ENCODE measurements at regions not wholly inside any gene's neighbourhood (a gene's known extent, or its start where the extent isn't known, plus 50 kb on each side); places are given as distances from the start of the nearest gene placed in this dataset.

DNA sequence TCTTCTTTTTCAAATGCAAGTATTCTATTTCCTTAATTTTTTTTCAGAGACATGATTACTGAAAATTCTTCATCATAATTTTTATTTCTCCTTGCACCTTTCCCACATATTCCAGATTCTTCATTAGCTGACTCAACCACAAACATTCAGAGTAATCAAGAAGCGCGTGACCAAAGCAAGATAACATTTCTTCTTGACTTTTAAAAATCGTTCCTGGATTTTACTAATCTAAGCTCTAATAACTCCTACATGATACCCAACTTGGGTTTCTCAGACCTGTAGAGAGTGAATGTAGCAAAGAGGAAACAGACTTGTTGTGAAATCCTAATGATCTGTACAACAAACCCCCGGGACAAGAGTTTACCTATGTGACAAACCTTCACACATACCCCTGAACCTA lies 615.0 kb downstream of the TMA16 start:
- no peak for DNase-seq (ENCODE audit: low spot score, unreplicated experiment)
- TF ChIP-seq, protein P1, sequence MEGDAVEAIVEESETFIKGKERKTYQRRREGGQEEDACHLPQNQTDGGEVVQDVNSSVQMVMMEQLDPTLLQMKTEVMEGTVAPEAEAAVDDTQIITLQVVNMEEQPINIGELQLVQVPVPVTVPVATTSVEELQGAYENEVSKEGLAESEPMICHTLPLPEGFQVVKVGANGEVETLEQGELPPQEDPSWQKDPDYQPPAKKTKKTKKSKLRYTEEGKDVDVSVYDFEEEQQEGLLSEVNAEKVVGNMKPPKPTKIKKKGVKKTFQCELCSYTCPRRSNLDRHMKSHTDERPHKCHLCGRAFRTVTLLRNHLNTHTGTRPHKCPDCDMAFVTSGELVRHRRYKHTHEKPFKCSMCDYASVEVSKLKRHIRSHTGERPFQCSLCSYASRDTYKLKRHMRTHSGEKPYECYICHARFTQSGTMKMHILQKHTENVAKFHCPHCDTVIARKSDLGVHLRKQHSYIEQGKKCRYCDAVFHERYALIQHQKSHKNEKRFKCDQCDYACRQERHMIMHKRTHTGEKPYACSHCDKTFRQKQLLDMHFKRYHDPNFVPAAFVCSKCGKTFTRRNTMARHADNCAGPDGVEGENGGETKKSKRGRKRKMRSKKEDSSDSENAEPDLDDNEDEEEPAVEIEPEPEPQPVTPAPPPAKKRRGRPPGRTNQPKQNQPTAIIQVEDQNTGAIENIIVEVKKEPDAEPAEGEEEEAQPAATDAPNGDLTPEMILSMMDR (IDR thresholded peaks at IDR 0.05; ENCODE audit: unreplicated experiment), result no peak
- Mint-ChIP-seq H3K4me3 (ENCODE audit: low read depth) (no peak overlapping the region), H3K4me1 (ENCODE audit: low read depth) (peaks cover 3% of the 10 kb centered on the region), H3K36me3 (ENCODE audit: insufficient read depth) (no peaks in the 10 kb centered on the region), H3K27ac (peak overlapping the region; percentile 6), H3K27me3 (no peaks in the 10 kb centered on the region), H3K9me3 (ENCODE audit: low read depth) (no peaks in the 10 kb centered on the region)

DNA sequence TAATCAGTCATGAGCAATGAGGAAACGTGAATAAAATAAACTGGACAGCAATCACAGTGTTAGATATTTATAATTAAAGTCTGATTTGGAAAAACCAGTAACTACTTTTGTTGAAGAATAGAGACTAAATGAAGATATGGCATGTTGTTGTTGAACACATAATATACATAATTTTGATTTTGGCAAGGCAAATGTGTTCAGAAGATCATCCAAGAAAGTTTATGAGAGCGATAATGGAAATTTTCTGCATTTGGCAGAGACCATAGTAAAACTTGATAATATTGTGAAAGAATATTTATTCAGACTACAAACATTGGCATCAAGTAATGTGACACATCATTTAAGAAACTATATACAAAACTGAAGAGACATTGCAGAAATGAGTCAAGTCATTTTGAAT lies 620.7 kb downstream of the TMA16 start:
- DNase-seq (ENCODE audit: low spot score, unreplicated experiment), result no peak
- Mint-ChIP-seq H3K4me1 (ENCODE audit: low read depth) (no peaks in the 10 kb centered on the region), H3K36me3 (ENCODE audit: insufficient read depth) (no peaks in the 10 kb centered on the region), H3K27me3 (no peaks in the 10 kb centered on the region), H3K4me3 (ENCODE audit: low read depth) (no peak overlapping the region), H3K9me3 (ENCODE audit: low read depth) (no peaks in the 10 kb centered on the region), H3K27ac (no peak overlapping the region)
- TF ChIP-seq, protein P1 (IDR thresholded peaks at IDR 0.05; ENCODE audit: unreplicated experiment), result no peak

DNA sequence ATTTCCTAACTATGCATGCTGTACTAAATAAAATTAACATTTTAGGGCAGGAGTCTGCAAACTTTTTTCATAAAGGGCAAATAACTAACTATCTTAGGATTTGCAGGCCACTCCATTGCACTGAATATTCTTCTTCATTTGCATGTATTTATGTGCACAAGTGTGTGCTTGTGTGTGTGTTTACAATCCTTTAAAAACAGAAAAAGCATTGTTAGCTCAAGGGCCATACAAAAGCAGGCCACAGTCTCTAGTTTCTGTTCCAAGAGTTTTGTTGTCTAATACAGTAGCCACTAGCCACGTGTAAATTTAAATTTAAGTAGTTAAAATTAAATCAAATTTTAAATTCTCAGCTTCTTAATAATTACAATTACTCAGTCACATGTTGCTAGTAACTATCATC lies 621.8 kb downstream of the TMA16 start:
- no peaks in the 10 kb centered on the region for H3K36me3 Mint-ChIP-seq (ENCODE audit: insufficient read depth)
- H3K4me1 Mint-ChIP-seq (ENCODE audit: low read depth), result no peaks in the 10 kb centered on the region
- H3K27me3 Mint-ChIP-seq, result no peaks in the 10 kb centered on the region
- TF ChIP-seq, protein P1 (IDR thresholded peaks at IDR 0.05; ENCODE audit: unreplicated experiment), result no peak
- no peak for DNase-seq (ENCODE audit: low spot score, unreplicated experiment)
- no peak overlapping the region for H3K4me3 Mint-ChIP-seq (ENCODE audit: low read depth)
- no peaks in the 10 kb centered on the region for H3K9me3 Mint-ChIP-seq (ENCODE audit: low read depth)
- no peak overlapping the region for H3K27ac Mint-ChIP-seq

DNA sequence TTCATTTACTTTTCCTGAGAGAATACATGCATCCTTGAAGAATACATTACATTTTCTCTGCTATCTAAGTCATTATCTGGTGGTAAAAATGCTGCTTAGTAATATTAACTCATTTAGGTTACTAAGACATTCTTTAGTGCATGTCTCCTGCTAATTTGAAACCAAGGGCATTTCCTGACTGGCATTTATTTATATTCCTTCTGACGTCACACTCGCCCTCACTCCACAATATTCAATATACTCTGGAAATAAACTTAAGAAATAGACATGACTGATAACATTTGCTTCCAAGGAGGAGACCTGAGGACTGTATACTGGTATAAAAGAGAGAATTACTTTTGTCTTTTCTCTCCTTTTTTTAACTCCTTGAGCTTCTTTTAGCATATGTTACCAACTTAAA lies 619.5 kb upstream of the SMIM31 start:
- Mint-ChIP-seq H3K4me3 (ENCODE audit: low read depth) (no peak overlapping the region), H3K9me3 (ENCODE audit: low read depth) (no peaks in the 10 kb centered on the region), H3K36me3 (ENCODE audit: insufficient read depth) (no peaks in the 10 kb centered on the region), H3K27me3 (no peaks in the 10 kb centered on the region), H3K27ac (no peak overlapping the region), H3K4me1 (ENCODE audit: low read depth) (peaks cover 2% of the 10 kb centered on the region)
- no peak for DNase-seq (ENCODE audit: low spot score, unreplicated experiment)
- TF ChIP-seq, protein P1 (IDR thresholded peaks at IDR 0.05; ENCODE audit: unreplicated experiment), result no peak

DNA sequence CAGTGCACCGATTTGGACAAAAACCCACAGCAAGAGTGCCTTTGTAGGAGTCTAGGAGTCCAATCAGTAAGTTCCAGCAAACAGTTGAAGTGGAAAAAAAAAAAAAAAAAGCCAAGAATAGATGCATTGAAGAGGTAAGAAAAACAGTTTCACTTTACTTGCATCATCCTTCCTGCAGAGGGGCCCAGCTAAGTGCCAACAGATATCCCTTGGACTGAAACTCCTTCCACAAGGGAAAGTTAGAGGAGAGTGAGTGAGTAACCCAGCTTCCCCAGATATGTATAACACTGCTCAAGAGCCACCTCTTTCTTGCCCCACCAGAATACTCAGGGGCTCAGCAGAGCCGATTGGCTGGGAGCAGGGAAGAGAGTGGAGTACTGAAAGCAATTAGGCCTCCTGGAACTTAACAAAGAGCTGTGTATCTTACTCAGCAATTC lies 617.7 kb upstream of the SMIM31 start:
- Mint-ChIP-seq H3K36me3 (ENCODE audit: insufficient read depth) (no peaks in the 10 kb centered on the region), H3K4me3 (ENCODE audit: low read depth) (no peak overlapping the region), H3K27me3 (no peaks in the 10 kb centered on the region), H3K9me3 (ENCODE audit: low read depth) (peaks cover 5% of the 10 kb centered on the region), H3K27ac (no peak overlapping the region), H3K4me1 (ENCODE audit: low read depth) (peaks cover 2% of the 10 kb centered on the region)
- no peak for DNase-seq (ENCODE audit: low spot score, unreplicated experiment)
- TF ChIP-seq, protein P1 (IDR thresholded peaks at IDR 0.05; ENCODE audit: unreplicated experiment), result no peak
